H9 (cell line): ENCODE measurements at regions not wholly inside any gene's neighbourhood (a gene's known extent, or its start where the extent isn't known, plus 50 kb on each side); places are given as distances from the start of the nearest gene placed in this dataset.

Experiments used
- DNase-seq: peaks from one replicate; pipeline ENCODE4 v3.0.0-alpha.2; 2017
- H2AFZ ChIP-seq: one replicate; pipeline ENCODE4 v1.6.1; 2013; ENCODE audit warnings: mild to moderate bottlenecking, low read length, control low read depth, moderate library complexity
- H2AK5ac ChIP-seq: 2 replicates; pipeline ENCODE4 v1.6.1; 2013; ENCODE audit warnings: low read length, control low read depth, mixed read lengths; ENCODE audit not compliant: insufficient read length
- H2BK120ac ChIP-seq: one replicate; pipeline ENCODE4 v1.6.1; 2013; ENCODE audit warnings: low read depth, mild to moderate bottlenecking, low read length, control low read depth, inconsistent platforms; ENCODE audit not compliant: poor library complexity, severe bottlenecking
- H2BK12ac ChIP-seq: 2 replicates; pipeline ENCODE4 v1.6.1; 2013; ENCODE audit warnings: low read length, control low read depth, mixed read lengths, low read depth; ENCODE audit not compliant: insufficient read length
- H2BK15ac ChIP-seq: 2 replicates; pipeline ENCODE4 v1.6.1; 2013; ENCODE audit warnings: low read depth, low read length, control low read depth
- H2BK20ac ChIP-seq: one replicate; pipeline ENCODE4 v1.6.1; 2013; ENCODE audit warnings: low read depth, mild to moderate bottlenecking, low read length, control low read depth, inconsistent platforms; ENCODE audit not compliant: poor library complexity, severe bottlenecking
- H2BK5ac ChIP-seq: 2 replicates; pipeline ENCODE4 v1.6.1; 2013; ENCODE audit warnings: low read length, control low read depth, mixed read lengths; ENCODE audit not compliant: insufficient read length
- H3K14ac ChIP-seq: 2 replicates; pipeline ENCODE4 v1.6.1; 2013; ENCODE audit warnings: low read length, control low read depth; ENCODE audit not compliant: insufficient read depth
- H3K18ac ChIP-seq: 2 replicates; pipeline ENCODE4 v1.6.1; 2013; ENCODE audit warnings: low read depth, mild to moderate bottlenecking, mixed read lengths, low read length, control low read depth; ENCODE audit not compliant: insufficient read length
- H3K23ac ChIP-seq: 2 replicates; pipeline ENCODE4 v1.6.1; 2013; ENCODE audit warnings: low read length, control low read depth, mixed read lengths, low read depth; ENCODE audit not compliant: insufficient read length
- H3K23me2 ChIP-seq: 2 replicates; pipeline ENCODE4 v1.6.1; 2013; ENCODE audit warnings: low read depth, mild to moderate bottlenecking, mixed read lengths, low read length, control low read depth; ENCODE audit not compliant: insufficient read length, poor library complexity, severe bottlenecking
- H3K27ac ChIP-seq: 2 replicates; pipeline ENCODE4 v1.5.1; 2013; ENCODE audit warnings: low read length, control low read depth, mixed read lengths, low read depth; ENCODE audit not compliant: insufficient read length
- H3K27me3 ChIP-seq: 2 replicates; pipeline ENCODE4 v1.6.1; 2013; ENCODE audit warnings: low read length, control low read depth, inconsistent platforms; ENCODE audit not compliant: insufficient read depth
- H3K4ac ChIP-seq: 2 replicates; pipeline ENCODE4 v1.6.1; 2013; ENCODE audit warnings: low read depth, mild to moderate bottlenecking, control low read depth, inconsistent platforms, low read length, moderate library complexity
- H3K4me1 ChIP-seq: 2 replicates; pipeline ENCODE4 v1.6.1; 2013; ENCODE audit warnings: low read length, control low read depth, inconsistent platforms; ENCODE audit not compliant: insufficient read depth
- H3K4me2 ChIP-seq: 2 replicates; pipeline ENCODE4 v1.6.1; 2013; ENCODE audit warnings: low read length, control low read depth, mixed read lengths; ENCODE audit not compliant: insufficient read length, insufficient read depth
- H3K56ac ChIP-seq: 2 replicates; pipeline ENCODE4 v1.6.1; 2013; ENCODE audit warnings: low read depth, mild to moderate bottlenecking, mixed read lengths, low read length, control low read depth; ENCODE audit not compliant: insufficient read length
- H3K79me1 ChIP-seq: 2 replicates; pipeline ENCODE4 v1.6.1; 2013; ENCODE audit warnings: low read depth, mild to moderate bottlenecking, moderate library complexity, low read length, control low read depth, inconsistent platforms; ENCODE audit not compliant: insufficient read depth, poor library complexity, severe bottlenecking
- H3K79me2 ChIP-seq: 2 replicates; pipeline ENCODE4 v1.6.1; 2013; ENCODE audit warnings: low read length, control low read depth, inconsistent platforms; ENCODE audit not compliant: insufficient read depth
- H3K9ac ChIP-seq: 2 replicates; pipeline ENCODE4 v1.6.1; 2013; ENCODE audit warnings: low read length, control low read depth, mixed read lengths; ENCODE audit not compliant: insufficient read length; ENCODE audit errors: extremely low read depth
- H3K9me3 ChIP-seq: one replicate; pipeline ENCODE4 v1.6.1; 2013; ENCODE audit warnings: low read depth, low read length, inconsistent platforms; ENCODE audit not compliant: control insufficient read depth
- H3T11ph ChIP-seq: one replicate; pipeline ENCODE4 v1.6.1; 2013; ENCODE audit warnings: mild to moderate bottlenecking, low read length, control low read depth, inconsistent platforms
- H4K20me1 ChIP-seq: one replicate; pipeline ENCODE4 v1.6.1; 2013; ENCODE audit not compliant: control insufficient read depth, insufficient read length, insufficient read depth
- H4K5ac ChIP-seq: 2 replicates; pipeline ENCODE4 v1.6.1; 2013; ENCODE audit warnings: low read depth, mild to moderate bottlenecking, mixed read lengths, low read length, control low read depth; ENCODE audit not compliant: insufficient read length
- H4K8ac ChIP-seq: replicated peaks from 2 replicates; pipeline ENCODE4 v1.6.1; 2013; ENCODE audit warnings: low read length, control low read depth, mixed read lengths, low read depth; ENCODE audit not compliant: insufficient read length
- H4K91ac ChIP-seq: 2 replicates; pipeline ENCODE4 v1.6.1; 2013; ENCODE audit warnings: low read depth, mild to moderate bottlenecking, moderate library complexity, mixed read lengths, low read length, control low read depth; ENCODE audit not compliant: insufficient read length
- H3K27ac Mint-ChIP-seq, 3 experiments: 2 replicates in 2 of 3; 3 replicates in 1 of 3; pipeline ENCODE4 v1.8.0; 2020 to 2021; ENCODE audit warnings: mixed read lengths in 3 of 3, mild to moderate bottlenecking in 1 of 3, moderate library complexity in 1 of 3
- H3K27me3 Mint-ChIP-seq: 2 replicates; pipeline ENCODE4 v1.8.0; 2021; ENCODE audit warnings: low read depth, mild to moderate bottlenecking, moderate library complexity, mixed read lengths
- H3K36me3 Mint-ChIP-seq, 3 experiments: 2 replicates in 2 of 3; 3 replicates in 1 of 3; pipeline ENCODE4 v1.8.0; 2020 to 2021; ENCODE audit warnings: low read depth in 3 of 3, mixed read lengths in 3 of 3; ENCODE audit not compliant: insufficient read depth in 1 of 3
- H3K4me1 Mint-ChIP-seq, 2 experiments: 2 replicates each; pipeline ENCODE4 v1.8.0; 2020; ENCODE audit warnings: mixed read lengths in 2 of 2
- H3K4me3 Mint-ChIP-seq, 2 experiments: 2 replicates in 1 of 2; 3 replicates in 1 of 2; pipeline ENCODE4 v1.8.0; 2020 to 2021; ENCODE audit warnings: mild to moderate bottlenecking in 2 of 2, mixed read lengths in 2 of 2, moderate library complexity in 1 of 2
- H3K9me3 Mint-ChIP-seq, 2 experiments: 2 replicates in 1 of 2; 3 replicates in 1 of 2; pipeline ENCODE4 v1.8.0; 2020; ENCODE audit warnings: mild to moderate bottlenecking in 2 of 2, mixed read lengths in 2 of 2, moderate library complexity in 1 of 2
- CTCF ChIP-seq: fragments of 200-600 bp; sonication (generic); conservative IDR thresholded peaks from 3 replicates; pipeline ENCODE4 v1.8.0; 2021; ENCODE audit warnings: antibody characterized with exemption, mild to moderate bottlenecking

GRCh38 chr5:155530046-155530445 is 516.5 kb downstream of the KIF4B start:
- Mint-ChIP-seq H3K36me3 (no peaks in the 10 kb centered on the region), H3K27me3 (no peaks in the 10 kb centered on the region), H3K27ac (no peak overlapping the region), H3K4me3 (no peak overlapping the region), H3K9me3 (no peaks in the 10 kb centered on the region), H3K4me1 (peaks cover 14 to 19% of the 10 kb centered on the region in 2 experiments)
- no peak overlapping the region for H4K5ac ChIP-seq
- H3K79me2 ChIP-seq = no peaks in the 10 kb centered on the region
- no peaks in the 10 kb centered on the region for H3K4me1 ChIP-seq
- no peaks in the 10 kb centered on the region for H3K23me2 ChIP-seq
- no peak overlapping the region for H2BK5ac ChIP-seq
- no peak overlapping the region for H2BK120ac ChIP-seq
- H2BK20ac ChIP-seq = no peak overlapping the region
- no peak overlapping the region for H3K14ac ChIP-seq
- no peak overlapping the region for H2AFZ ChIP-seq
- no peaks in the 10 kb centered on the region for H3K27me3 ChIP-seq
- no peak overlapping the region for H3T11ph ChIP-seq
- no peaks in the 10 kb centered on the region for H4K20me1 ChIP-seq
- no peak overlapping the region for H3K9ac ChIP-seq
- H3K4me2 ChIP-seq = no peak overlapping the region
- no peak for TF ChIP-seq CTCF
- H3K18ac ChIP-seq = no peak overlapping the region
- H2BK12ac ChIP-seq = no peak overlapping the region
- H3K23ac ChIP-seq = no peak overlapping the region
- H2AK5ac ChIP-seq = no peak overlapping the region
- H4K91ac ChIP-seq = no peak overlapping the region
- no peak overlapping the region for H4K8ac ChIP-seq
- no peak for DNase-seq
- no peaks in the 10 kb centered on the region for H3K9me3 ChIP-seq
- no peaks in the 10 kb centered on the region for H3K79me1 ChIP-seq
- H3K56ac ChIP-seq = no peak overlapping the region
- H2BK15ac ChIP-seq = no peak overlapping the region
- no peak overlapping the region for H3K27ac ChIP-seq
- no peak overlapping the region for H3K4ac ChIP-seq
